Fibroblast of lung (primary cell): ENCODE measurements at regions not wholly inside any gene's neighbourhood (a gene's known extent, or its start where the extent isn't known, plus 50 kb on each side); places are given as distances from the start of the nearest gene placed in this dataset.

Experiments used
- EZH2 ChIP-seq: IDR thresholded peaks from 2 replicates; pipeline ENCODE4 v1.5.1; 2012; ENCODE audit warnings: low read length, control low read depth, mild to moderate bottlenecking; ENCODE audit errors: missing control alignments
- TF ChIP-seq, protein P1 (sequence below), 2 donors: IDR thresholded peaks in 1 of 2; conservative IDR thresholded peaks in 1 of 2; 1 replicate in 1 of 2; 2 replicates in 1 of 2; pipeline ENCODE4 v1.5.1; 2011 to 2012; ENCODE audit warnings: low read length in 2 of 2, control low read depth in 1 of 2, inconsistent platforms in 1 of 2, low read depth in 1 of 2, mild to moderate bottlenecking in 1 of 2

DNA sequence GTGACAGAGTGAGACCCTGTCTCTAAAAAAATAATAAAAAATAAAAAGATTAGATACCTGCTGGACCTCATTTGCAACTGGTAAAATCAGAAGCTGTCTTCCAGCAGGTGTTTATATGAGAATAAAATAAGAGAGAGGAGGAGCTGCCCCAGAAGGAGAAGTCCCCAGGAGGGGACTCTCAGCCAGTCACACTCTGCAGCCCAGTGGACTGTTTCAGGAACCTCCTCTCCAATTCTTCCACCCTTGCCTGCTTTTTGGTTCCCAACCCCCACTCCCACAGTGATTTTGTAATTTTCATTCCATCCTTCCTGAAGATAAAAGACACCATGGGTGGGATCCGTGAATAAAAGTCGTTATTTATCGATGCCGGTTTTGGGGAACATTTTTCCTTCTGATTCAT is 56.9 kb upstream of the TSHZ3 start:
- TF ChIP-seq, protein P1, sequence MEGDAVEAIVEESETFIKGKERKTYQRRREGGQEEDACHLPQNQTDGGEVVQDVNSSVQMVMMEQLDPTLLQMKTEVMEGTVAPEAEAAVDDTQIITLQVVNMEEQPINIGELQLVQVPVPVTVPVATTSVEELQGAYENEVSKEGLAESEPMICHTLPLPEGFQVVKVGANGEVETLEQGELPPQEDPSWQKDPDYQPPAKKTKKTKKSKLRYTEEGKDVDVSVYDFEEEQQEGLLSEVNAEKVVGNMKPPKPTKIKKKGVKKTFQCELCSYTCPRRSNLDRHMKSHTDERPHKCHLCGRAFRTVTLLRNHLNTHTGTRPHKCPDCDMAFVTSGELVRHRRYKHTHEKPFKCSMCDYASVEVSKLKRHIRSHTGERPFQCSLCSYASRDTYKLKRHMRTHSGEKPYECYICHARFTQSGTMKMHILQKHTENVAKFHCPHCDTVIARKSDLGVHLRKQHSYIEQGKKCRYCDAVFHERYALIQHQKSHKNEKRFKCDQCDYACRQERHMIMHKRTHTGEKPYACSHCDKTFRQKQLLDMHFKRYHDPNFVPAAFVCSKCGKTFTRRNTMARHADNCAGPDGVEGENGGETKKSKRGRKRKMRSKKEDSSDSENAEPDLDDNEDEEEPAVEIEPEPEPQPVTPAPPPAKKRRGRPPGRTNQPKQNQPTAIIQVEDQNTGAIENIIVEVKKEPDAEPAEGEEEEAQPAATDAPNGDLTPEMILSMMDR (conservative IDR thresholded peaks at IDR 0.05 in 1 of 2, IDR thresholded peaks at IDR 0.05 in 1 of 2; ENCODE audit: low read depth in 1 of 2, low read length in 2 of 2), result no peak
- TF ChIP-seq EZH2, result no peak
